ENCODE measurements at regions not wholly inside any gene's neighbourhood (a gene's known extent, or its start where the extent isn't known, plus 50 kb on each side); places are given as distances from the start of the nearest gene placed in this dataset.

DNA sequence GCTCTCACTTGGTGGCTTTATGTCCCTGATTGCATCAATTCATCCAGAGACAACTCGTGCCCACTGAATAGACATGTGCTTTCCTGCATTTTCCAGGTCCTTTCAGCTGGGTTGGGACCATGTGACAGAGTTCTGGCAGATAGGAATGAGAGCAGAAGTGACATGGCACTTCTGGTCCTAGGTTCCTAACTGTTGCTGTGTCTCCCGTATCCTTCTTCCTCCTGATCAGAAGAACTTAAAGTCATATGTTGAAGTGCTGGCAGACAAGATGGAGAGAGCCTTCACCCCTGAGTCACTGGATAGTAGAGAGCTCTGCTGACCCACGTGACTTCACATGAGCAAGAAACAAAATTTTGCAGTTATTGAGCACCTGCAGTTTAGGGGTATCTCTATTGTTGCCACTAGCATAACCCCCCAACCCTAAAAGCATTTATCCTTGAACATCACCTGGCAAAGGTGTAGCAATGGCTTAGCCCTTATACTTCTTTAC is 80.0 kb downstream of the NREP start:
- no peak for DNase-seq

DNA sequence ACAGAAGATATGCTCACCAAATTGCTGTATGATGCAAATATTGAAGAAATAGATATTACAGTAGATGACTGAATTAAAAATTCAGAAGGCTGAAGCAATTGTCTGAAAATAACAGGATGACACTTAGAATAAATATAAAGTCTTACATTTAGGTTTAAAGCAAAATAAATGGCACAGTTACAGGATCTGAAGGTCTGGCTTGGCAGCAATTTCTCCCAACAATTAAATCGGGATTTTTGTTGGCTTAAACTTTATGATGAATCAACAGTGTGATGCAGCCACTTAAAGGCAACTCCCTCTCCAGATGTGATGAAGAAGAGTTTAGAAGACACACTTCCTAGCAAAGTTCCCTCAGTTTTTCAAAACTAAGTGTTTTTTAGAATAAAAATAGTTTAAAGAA is 80.5 kb downstream of the NREP start:
- no peak for DNase-seq

- no peak for DNase-seq
These were observed 81.6 kb downstream of the NREP start for GRCh38 chr5:111675201-111675934.

DNA sequence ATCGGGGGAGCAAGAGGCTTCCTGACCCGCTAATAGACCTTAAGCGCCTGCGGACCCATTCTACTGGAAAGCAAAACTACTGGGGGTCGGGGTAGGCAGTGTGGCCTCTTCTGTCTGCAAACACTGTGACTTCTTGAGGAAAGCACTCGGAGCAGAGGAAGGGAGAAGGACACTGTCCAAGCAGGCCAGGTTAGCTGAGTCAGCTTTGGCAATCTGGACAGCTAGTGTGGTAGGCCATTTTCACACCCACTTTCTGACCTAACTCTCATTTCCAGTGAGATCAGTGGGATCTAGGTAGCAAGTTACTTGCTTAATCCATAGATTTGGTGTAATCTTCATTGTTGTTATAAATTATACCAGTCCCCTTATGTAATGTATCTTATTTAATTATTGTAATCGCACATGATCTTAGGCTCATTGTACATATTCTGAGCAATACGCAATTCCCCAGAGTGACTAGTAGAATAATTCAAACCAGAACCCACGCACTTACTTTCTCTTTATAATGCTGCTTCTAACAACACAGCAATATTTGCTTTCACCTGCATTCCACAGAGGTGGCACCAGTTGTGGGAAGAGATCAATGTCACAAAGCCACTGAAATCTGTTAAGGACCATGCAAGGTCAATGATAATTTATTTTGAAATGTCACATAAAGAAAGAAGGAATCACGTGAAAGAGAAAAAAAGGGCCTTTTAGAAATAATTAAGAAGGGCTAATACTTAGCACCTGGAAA is 82.9 kb downstream of the NREP start:
- no peak for DNase-seq

DNA sequence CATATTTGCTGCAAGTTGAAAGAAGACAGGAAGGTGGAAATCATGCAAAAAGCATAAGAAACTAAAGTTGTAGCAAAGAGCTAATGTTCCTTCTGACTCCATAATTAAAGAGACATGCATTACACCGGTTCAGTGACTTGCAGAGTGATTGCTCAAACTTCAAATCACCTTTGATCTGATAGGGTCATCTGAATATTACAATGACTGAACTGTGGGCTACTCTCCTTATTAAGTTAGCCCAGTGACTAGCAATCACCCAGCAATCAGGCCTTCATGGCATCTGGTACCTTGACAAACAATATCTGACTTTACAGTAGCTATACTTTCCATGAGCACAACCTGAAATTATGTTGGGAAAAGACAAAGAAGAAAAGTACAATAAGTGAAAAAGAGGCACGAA is 84.9 kb downstream of the NREP start:
- DNase-seq, result no peak

DNA sequence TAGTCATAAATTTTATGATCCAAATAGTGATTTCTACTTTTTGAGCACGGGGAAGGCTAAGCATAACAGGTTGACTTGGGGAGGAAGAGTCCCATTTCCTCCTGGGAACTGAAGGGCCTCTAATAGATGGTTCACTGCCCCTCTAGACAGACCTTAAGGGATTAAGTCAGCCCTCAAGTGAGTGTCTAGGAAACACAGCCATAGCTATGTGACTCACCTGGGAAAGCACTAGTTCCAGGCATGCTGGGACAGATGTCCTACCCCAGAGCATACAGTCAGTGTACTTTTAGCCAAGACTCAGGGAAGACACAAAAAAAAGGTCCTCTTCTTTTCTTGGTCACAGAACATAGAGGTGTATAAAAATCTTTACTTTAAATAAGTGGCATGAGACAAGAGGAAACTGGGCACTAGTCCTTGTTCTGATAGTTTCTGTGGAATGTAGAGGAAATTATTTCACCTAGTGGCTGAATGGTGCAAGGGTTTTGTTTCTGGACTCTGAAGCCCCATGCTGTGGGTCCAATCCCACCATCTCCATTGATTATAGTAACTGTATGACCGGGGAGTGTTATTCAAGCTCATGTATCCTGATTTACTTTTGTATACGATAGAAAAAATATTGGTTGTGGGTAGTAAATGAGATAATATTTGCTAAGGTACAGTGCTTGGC is 86.0 kb downstream of the NREP start:
- no peak for DNase-seq

DNA sequence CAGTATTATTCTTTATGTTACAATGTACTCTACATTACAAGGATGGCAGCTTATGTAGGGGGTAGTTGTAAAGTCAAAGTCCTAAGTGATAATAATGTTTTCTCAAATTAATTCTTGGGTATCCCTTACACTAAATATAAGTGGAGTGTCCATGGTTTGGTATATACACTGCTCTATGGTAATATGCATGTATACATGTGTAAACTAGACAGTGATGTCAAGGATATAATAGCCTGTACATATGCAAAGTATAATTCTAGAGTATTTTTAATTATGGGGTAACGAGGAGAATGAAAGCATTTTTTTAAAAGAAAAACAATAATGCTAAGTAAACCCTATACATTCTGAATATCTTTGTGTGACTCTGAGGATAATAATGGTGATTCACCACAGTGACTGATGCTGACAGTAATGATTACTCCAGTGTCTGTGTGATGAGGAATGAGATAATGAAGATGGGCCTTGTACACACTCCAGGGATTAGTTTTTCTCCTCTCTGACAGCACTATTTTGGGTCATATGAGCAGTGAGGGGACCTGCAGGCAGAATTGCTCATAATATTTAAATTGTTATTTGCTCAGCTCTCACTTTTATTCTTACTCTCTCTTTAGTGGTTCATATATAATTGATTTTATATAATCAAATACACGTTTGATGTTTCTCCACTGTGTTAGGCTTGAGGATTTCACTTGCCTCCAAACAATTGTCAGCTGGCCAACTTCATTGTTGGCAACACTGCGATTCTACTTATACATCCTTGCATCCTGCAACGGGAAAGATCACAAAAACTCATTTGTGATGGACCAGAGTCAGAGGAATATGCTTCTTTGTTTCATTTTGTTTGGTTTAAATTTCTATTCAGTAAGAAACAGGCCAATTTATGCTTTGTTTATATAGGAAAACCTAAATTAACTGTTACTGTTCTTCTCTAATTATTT is 88.2 kb downstream of the NREP start:
- DNase-seq, result no peak

- DNase-seq, result no peak
These were observed 89.8 kb downstream of the NREP start for GRCh38 chr5:111667128-111667736.

DNA sequence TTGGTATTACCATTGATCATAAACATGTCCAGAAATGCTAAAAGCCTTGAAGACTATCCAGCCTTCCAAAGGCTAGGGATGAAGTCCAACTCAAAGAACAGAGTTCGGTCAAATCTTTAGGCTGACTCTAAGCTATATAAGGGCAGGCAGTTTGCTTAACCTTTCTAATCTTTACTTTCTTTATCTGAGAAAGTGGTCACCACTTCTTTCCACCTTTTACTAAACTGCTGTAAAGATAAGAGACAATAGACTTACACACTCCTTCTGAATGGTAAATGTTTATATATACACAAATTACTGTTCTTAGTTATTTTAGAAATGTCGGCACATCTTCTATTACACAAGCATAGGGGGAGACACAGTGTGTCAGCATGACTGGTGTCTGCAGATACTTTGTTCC is 100.4 kb downstream of the NREP start:
- DNase-seq, result no peak

GRCh38 chr5:111655169-111655924 is 101.6 kb downstream of the NREP start:
- DNase-seq, result no peak

- DNase-seq, result no peak
These were observed 103.6 kb downstream of the NREP start for GRCh38 chr5:111653408-111653807.

DNA sequence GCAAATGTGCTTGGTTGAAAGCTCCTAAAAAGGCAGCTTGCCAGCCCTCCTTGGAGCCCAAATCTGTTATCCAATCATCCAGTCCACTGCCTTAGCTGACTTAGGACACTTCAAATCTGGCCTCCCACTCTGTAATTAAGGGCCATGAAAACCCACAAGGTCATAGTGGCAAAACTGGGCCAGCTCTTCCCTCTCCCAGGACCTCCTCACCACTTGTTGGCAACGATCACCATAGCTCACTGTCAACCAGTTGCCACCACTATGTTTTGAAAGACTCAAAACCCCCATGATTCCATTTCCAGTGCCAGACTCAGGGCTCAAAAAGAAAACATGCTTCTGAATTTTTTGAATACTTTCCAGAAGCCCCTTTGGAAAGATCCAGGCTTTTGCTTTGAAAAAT is 107.5 kb downstream of the NREP start:
- DNase-seq, result no peak

DNA sequence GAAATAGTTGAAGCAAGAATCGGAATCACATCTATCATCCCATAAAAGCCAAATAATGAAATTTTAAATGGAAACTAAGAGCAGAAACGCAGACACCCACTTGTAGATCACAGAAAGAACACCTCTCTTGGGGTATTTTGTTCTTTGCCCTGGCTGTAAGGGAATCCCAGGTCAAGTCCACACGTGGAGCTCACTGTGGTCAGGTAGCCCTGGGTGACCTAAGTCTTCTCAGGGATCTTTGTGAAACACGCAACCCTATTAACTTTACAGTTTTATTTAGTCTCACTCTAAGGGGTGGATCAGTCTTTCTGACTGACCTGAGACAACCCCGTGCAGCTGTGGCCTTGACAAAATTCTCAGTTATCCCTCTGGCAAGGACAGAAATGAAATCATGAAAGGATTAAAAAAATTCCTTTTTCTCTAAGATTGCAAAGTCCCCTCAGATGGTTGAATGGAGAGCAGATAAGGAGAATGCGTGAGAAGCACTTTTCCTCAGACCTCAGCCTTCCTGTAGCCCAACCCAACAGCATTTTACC is 111.6 kb downstream of the NREP start:
- DNase-seq, result no peak

DNA sequence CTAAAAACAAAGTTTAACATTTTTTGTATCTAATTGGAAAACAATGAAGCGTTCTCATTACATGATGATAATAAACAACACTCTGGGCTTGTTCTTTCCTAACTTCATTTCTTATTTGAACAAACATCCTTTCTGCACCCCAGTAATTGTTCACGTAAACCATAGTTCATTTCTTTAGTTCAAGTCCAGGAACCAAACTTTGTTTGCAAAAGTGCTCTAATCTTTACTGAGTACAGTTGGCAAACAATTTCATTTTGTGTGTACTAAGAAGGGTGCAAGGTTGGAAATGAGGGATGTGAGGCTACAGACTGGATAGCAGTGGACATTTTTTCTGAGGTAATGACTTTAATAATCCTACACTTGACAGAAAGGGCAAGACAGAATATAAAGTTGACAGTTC is 113.5 kb downstream of the NREP start:
- no peak for DNase-seq

DNA sequence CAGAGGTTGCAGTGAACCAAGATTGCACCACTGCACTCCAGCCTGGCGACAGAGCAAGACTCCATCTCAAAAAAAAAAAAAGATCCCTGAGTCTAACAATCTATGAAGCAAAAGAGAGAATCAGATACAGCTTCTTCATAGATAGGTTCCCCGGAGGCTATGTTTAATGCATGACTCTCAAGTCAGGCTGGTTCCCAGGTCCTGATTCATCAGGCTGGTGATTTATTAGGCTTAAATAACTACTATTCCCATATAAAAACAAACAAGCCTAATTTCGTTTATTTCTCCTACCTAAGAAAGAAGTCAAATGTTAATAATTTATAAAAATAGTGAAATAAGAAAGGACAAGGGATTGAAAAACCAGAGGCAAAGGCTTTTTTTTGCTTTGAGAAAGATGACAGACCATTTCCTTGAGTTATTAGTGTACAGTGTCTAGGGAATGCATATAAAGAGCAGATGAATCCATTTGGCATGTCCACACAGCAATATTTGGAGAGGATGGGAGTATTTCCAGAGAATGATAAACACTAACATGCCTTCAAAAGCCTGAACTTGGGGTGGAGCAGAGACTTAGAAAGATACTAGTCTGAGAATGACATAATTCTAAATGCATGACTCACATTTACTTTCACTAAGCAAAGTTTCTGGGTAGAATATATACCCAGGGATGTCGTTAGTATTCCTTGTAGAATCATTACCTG is 115.3 kb downstream of the NREP start:
- DNase-seq, result no peak

- DNase-seq, result no peak
These were observed 117.1 kb downstream of the NREP start for GRCh38 chr5:111639912-111640311.

DNA sequence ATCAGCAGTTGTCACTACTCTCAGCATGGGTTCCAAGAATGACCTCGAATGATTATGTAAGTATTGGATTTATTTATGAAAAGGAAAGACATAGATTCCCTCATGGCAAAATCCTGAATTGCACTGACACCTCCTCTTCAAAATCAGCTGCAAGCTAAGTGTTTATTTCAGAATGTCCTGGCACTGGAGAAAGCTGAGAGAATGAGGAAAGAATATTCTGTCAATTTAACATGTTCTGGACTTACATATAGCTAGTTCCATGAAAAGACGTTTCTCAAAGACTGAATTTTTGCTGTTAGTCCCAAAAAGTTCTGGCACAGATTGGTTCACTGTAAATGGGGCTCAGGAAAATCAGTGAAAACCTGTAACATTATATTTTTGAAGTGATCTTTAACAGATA is 120.3 kb downstream of the NREP start:
- no peak for DNase-seq

DNA sequence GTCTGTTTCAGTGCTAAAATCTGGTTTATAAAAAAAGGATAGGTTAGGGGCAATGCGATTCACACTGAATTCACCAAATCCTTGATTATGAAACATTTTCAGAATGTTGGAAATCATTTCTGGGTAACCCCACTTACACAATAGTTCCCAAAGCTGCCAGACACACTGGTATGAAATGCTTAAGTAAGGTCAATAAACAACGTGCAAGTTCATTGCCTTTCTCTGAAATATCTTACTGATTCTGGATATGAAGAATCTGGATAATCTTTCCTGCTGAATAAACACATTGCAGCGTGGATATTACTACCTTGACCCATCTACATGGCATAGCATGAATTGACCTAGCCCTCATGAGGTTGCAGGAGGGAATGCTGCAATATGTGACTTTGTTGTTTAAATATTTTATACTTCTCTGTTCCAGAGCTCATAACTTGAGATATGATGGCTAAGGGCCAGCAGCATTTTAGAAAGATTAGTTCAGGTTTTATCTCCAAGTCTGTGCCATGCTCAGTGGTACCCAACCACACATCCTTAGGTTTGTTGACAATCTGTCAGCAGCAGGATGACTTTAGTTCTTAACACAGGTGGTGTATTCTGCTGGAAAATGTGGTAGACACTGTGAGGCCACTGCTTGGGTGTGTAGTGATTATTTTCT is 121.0 kb downstream of the NREP start:
- DNase-seq, result no peak

DNA sequence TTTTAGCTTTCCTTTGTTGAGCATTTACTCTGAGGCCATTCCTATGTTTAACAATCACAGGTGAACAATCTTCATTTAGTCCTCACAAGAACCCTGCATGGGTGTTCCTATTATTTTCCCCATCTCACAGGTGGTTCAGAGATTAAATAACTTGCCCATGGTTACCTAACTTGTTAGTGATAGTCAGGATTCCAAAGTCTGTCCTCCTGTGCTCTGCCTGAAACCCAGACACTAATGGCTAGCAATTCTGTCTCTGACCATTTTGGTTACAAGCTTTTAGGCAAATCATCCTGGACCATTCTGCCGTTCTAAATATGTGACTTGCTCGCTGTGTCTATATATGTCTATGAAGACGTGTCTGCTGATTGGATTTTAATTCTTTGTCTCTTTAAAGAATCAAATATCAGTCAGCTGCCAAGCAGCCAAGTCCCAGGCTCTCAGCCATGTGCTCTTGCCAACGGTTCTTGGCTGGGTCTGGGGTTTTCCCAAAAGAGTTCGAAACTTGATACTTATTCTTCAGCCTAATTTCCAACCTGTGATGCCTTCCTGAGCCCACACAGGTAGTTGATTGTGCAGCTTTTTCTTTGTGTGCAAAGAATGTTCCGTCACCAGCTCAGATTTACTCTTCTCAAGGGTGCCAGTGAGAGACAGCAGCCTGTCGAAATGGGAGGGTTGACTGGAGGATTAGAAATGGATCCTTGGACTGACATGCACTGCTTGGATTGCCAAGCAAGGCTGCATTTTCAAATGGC is 121.7 kb downstream of the NREP start:
- DNase-seq, result no peak

Measured in activated CD4-positive, alpha-beta T cell treated with anti-CD3 and anti-CD28 coated beads, Interleukin-2, Interleukin-6, amounts not matched to agents 100 ng/mL and 50 ng/mL, durations not matched to agents 16 hours and 8 hours (primary cell).